Neural crest cell (in vitro differentiated cells): ENCODE measurements at regions not wholly inside any gene's neighbourhood (a gene's known extent, or its start where the extent isn't known, plus 50 kb on each side); places are given as distances from the start of the nearest gene placed in this dataset.
"Not testable (repeated sequence)": the region's sequence is repeated elsewhere in the genome, so short reads cannot be mapped to it uniquely, and the experiment has no call there.

Experiments used
- DNase-seq: peaks from one replicate; pipeline ENCODE4 v3.0.0; 2021; ENCODE audit warnings: low read depth, mixed read lengths, low spot score
- H3K27ac Mint-ChIP-seq: one replicate; pipeline ENCODE4 v1.8.0; 2021; ENCODE audit warnings: mild to moderate bottlenecking, mixed read lengths; ENCODE audit not compliant: unreplicated experiment
- H3K27me3 Mint-ChIP-seq: 2 replicates; pipeline ENCODE4 v1.8.0; 2021; ENCODE audit warnings: low read depth, mild to moderate bottlenecking, mixed read lengths
- H3K36me3 Mint-ChIP-seq: 2 replicates; pipeline ENCODE4 v1.8.0; 2021; ENCODE audit warnings: low read depth, mild to moderate bottlenecking, mixed read lengths
- H3K4me1 Mint-ChIP-seq: 2 replicates; pipeline ENCODE4 v1.8.0; 2021; ENCODE audit warnings: mixed read lengths
- H3K4me3 Mint-ChIP-seq: one replicate; pipeline ENCODE4 v1.8.0; 2021; ENCODE audit warnings: mild to moderate bottlenecking, mixed read lengths
- H3K9me3 Mint-ChIP-seq: 2 replicates; pipeline ENCODE4 v1.8.0; 2021; ENCODE audit warnings: mixed read lengths
- CTCF ChIP-seq: fragments of 200-600 bp; sonication (generic); conservative IDR thresholded peaks from 2 replicates; pipeline ENCODE4 v1.5.0; 2021; ENCODE audit warnings: antibody characterized with exemption, mild to moderate bottlenecking

GRCh38 chr13:61109741-61110140, 305.9 kb downstream of the PCDH20 start:
- H3K27ac Mint-ChIP-seq = no peak overlapping the region
- no peaks in the 10 kb centered on the region for H3K9me3 Mint-ChIP-seq
- no peaks in the 10 kb centered on the region for H3K36me3 Mint-ChIP-seq

GRCh38 chr13:61107989-61108388, 307.7 kb downstream of the PCDH20 start:
- H3K4me3 Mint-ChIP-seq = no peak overlapping the region
- DNase-seq = no peak
- TF ChIP-seq CTCF = no peak
- no peaks in the 10 kb centered on the region for H3K9me3 Mint-ChIP-seq
- H3K4me1 Mint-ChIP-seq = no peaks in the 10 kb centered on the region
- H3K36me3 Mint-ChIP-seq = no peaks in the 10 kb centered on the region
- no peak overlapping the region for H3K27ac Mint-ChIP-seq
- H3K27me3 Mint-ChIP-seq = no peaks in the 10 kb centered on the region

More at GRCh38 chr13:61109741-61110140, 305.9 kb downstream of the PCDH20 start:
- Mint-ChIP-seq H3K27me3 (no peaks in the 10 kb centered on the region), H3K4me1 (no peaks in the 10 kb centered on the region), H3K4me3 (no peak overlapping the region)
- no peak for TF ChIP-seq CTCF
- no peak for DNase-seq

- Mint-ChIP-seq H3K36me3 (no peaks in the 10 kb centered on the region), H3K27ac (no peak overlapping the region), H3K4me1 (no peaks in the 10 kb centered on the region), H3K27me3 (no peaks in the 10 kb centered on the region), H3K4me3 (no peak overlapping the region), H3K9me3 (no peaks in the 10 kb centered on the region)
- no peak for DNase-seq
- TF ChIP-seq CTCF = no peak
These were observed 319.8 kb downstream of the PCDH20 start for GRCh38 chr13:61095885-61096284.

GRCh38 chr13:61094865-61095264, 320.8 kb downstream of the PCDH20 start:
- H3K4me3 Mint-ChIP-seq = no peak overlapping the region
- no peaks in the 10 kb centered on the region for H3K4me1 Mint-ChIP-seq
- TF ChIP-seq CTCF = no peak
- no peaks in the 10 kb centered on the region for H3K27me3 Mint-ChIP-seq
- H3K36me3 Mint-ChIP-seq = no peaks in the 10 kb centered on the region
- no peak overlapping the region for H3K27ac Mint-ChIP-seq
- no peaks in the 10 kb centered on the region for H3K9me3 Mint-ChIP-seq
- DNase-seq = no peak

GRCh38 chr13:61089894-61090293, 325.8 kb downstream of the PCDH20 start:
- H3K27ac Mint-ChIP-seq, H3K4me3 Mint-ChIP-seq, H3K9me3 Mint-ChIP-seq, H3K27me3 Mint-ChIP-seq, H3K36me3 Mint-ChIP-seq, H3K4me1 Mint-ChIP-seq, DNase-seq: not testable (repeated sequence)

- Mint-ChIP-seq H3K27ac (no peak overlapping the region), H3K27me3 (no peaks in the 10 kb centered on the region), H3K4me3 (no peak overlapping the region), H3K36me3 (no peaks in the 10 kb centered on the region), H3K9me3 (peaks cover 2% of the 10 kb centered on the region), H3K4me1 (no peaks in the 10 kb centered on the region)
- TF ChIP-seq CTCF = no peak
- no peak for DNase-seq
These were observed 329.6 kb downstream of the PCDH20 start for GRCh38 chr13:61086087-61086486.
